GM21423 (cell line): ENCODE measurements at regions not wholly inside any gene's neighbourhood (a gene's known extent, or its start where the extent isn't known, plus 50 kb on each side); places are given as distances from the start of the nearest gene placed in this dataset.
A peak's percentile ranks its signal among the peaks of the same experiment; 100 is the strongest.

ENCODE experiments used
- ATAC-seq: cut with Tn5 transposase; IDR thresholded peaks from one replicate; pipeline ENCODE4 v1.9.1; 2021; ENCODE audit warnings: mild to moderate bottlenecking, moderate library complexity; ENCODE audit not compliant: unreplicated experiment

- ATAC-seq = no peak
Observed at GRCh38 chr14:87816416-87816815, 176.6 kb downstream of the GALC start.

- ATAC-seq = no peak
Observed at GRCh38 chr14:87815121-87815520, 177.9 kb downstream of the GALC start.

- no peak for ATAC-seq
Observed at GRCh38 chr14:87813686-87814085, 179.3 kb downstream of the GALC start.

GRCh38 chr14:87813211-87813610 is 179.8 kb downstream of the GALC start:
- ATAC-seq = no peak

- ATAC-seq = no peak
Observed at GRCh38 chr14:87811246-87811645, 181.7 kb downstream of the GALC start.

GRCh38 chr14:87810711-87811110 is 182.3 kb downstream of the GALC start:
- no peak for ATAC-seq

GRCh38 chr14:87809261-87809660 is 183.7 kb downstream of the GALC start:
- ATAC-seq = no peak

GRCh38 chr14:87805315-87805723 is 187.7 kb downstream of the GALC start:
- ATAC-seq = peak; percentile 70

- ATAC-seq = no peak
Observed at GRCh38 chr14:87800216-87800615, 192.8 kb downstream of the GALC start.

GRCh38 chr14:87799400-87799799 is 193.6 kb downstream of the GALC start:
- ATAC-seq = no peak

- ATAC-seq = no peak
Observed at GRCh38 chr14:87797001-87797400, 196.0 kb downstream of the GALC start.

GRCh38 chr14:87794561-87794960 is 198.4 kb downstream of the GALC start:
- no peak for ATAC-seq

GRCh38 chr14:87785897-87786296 is 207.1 kb downstream of the GALC start:
- ATAC-seq = peak; percentile 69

GRCh38 chr14:87784386-87784785 is 208.6 kb downstream of the GALC start:
- no peak for ATAC-seq

GRCh38 chr14:87783071-87783470 is 209.9 kb downstream of the GALC start:
- ATAC-seq = no peak

- no peak for ATAC-seq
Observed at GRCh38 chr14:87772854-87773253, 220.1 kb downstream of the GALC start.

GRCh38 chr14:87767567-87767901 is 225.4 kb downstream of the GALC start:
- peak; percentile 90 for ATAC-seq

GRCh38 chr14:87758876-87759275 is 234.1 kb downstream of the GALC start:
- no peak for ATAC-seq

GRCh38 chr14:87756661-87757060 is 236.3 kb downstream of the GALC start:
- peak; percentile 77 for ATAC-seq

GRCh38 chr14:87754520-87755223 is 238.3 kb downstream of the GALC start:
- no peak for ATAC-seq

- ATAC-seq = no peak
Observed at GRCh38 chr14:87748558-87748957, 244.4 kb downstream of the GALC start.

- peak; percentile 81 for ATAC-seq
Observed at GRCh38 chr14:87745507-87746118, 247.4 kb downstream of the GALC start.
